Left lung (tissue), 4 donors: ENCODE measurements at regions not wholly inside any gene's neighbourhood (a gene's known extent, or its start where the extent isn't known, plus 50 kb on each side); places are given as distances from the start of the nearest gene placed in this dataset.
"Not testable (repeated sequence)": the region's sequence is repeated elsewhere in the genome, so short reads cannot be mapped to it uniquely, and the experiment has no call there.

ENCODE experiments used
- ATAC-seq: fragments of 200-7000 bp; cut with Tn5 transposase; one replicate; pipeline ENCODE4 v1.9.1; 2020; ENCODE audit warnings: moderate library complexity
- DNase-seq, 4 donors: peaks; one replicate each; pipeline ENCODE4 v3.0.0-alpha.2; 2013 to 2020
- H3K27ac ChIP-seq, 2 donors: fragments of 200-600 bp; sonication (generic) in 1 of 2; one replicate each; pipeline versions ENCODE4 v1.5.0 to v1.8.0; 2020 to 2021
- H3K27me3 ChIP-seq, 2 donors: fragments of 200-600 bp; sonication (generic) in 1 of 2; one replicate each; pipeline versions ENCODE4 v1.5.0 to v1.8.0; 2020 to 2021
- H3K36me3 ChIP-seq, 2 donors: fragments of 200-600 bp; sonication (generic) in 1 of 2; one replicate each; pipeline versions ENCODE4 v1.5.0 to v1.8.0; 2020 to 2021
- H3K4me1 ChIP-seq, 2 donors: fragments of 200-600 bp; one replicate each; pipeline ENCODE4 v1.8.0; 2021
- H3K4me3 ChIP-seq, 2 donors: fragments of 200-600 bp; sonication (generic) in 1 of 2; one replicate each; pipeline versions ENCODE4 v1.5.0 to v1.8.0; 2020 to 2021; ENCODE audit warnings: mild to moderate bottlenecking in 1 of 2
- H3K9me3 ChIP-seq, 2 donors: fragments of 200-600 bp; sonication (generic) in 1 of 2; one replicate each; pipeline versions ENCODE4 v1.5.0 to v1.8.0; 2020 to 2021
- intact Hi-C, 2 donors: fragments of 100-400 bp; cut with DNase I; formaldehyde crosslinking; loops; one replicate each; pipeline versions ENCODE4 v1.11.2 to v1.14.2; 2022
- donor health status: DM: no; HTN: yes; CAD: no.
- donor health status: DM: no; HTN: no; CAD: no.

DNA sequence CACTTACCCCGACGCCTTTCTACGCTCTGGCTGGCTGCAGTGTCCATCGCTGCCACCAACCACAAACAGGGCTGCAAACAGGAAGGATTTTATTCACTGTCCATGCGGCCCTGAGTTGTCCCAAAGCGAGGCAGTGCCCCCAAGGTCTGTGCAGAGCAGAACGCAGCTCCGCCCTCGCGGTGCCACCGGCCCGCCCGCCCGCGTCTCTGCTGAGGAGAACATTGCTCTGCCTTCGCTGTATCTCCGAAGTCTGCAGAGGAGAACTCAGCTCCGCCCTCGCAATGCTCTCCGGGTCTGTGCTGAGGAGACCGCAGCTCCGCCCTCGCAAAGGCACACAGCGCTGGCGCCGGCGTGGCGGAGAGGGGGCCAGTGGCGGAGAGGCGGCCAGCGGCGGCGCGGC lies 645.1 kb downstream of the FAM72C start:
- H3K36me3 ChIP-seq, H3K9me3 ChIP-seq, H3K4me1 ChIP-seq, H3K4me3 ChIP-seq, H3K27me3 ChIP-seq, intact Hi-C loops, H3K27ac ChIP-seq, ATAC-seq: not testable (repeated sequence)
- peak in 1 of 4 donors; percentile 40 for DNase-seq

DNA sequence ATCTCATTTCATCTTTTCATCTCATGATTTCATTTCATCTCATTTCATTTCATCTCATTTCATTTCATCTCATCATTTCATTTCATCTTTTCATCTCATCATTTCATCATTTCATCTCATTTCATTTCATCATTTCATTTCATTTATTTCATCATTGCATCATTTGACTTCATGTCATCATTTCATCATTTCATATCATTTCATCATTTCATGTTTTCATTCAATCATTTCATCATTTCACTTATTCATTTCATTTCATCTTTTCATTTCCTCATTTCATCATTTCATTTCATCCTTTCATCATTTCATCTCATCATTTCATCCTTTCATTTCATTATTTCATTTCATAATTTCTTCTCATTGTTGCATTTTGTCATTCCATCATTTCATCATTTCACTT lies 660.6 kb downstream of the FAM72C start:
- H3K27me3 ChIP-seq, intact Hi-C loops, DNase-seq, H3K27ac ChIP-seq, H3K9me3 ChIP-seq, H3K4me3 ChIP-seq, ATAC-seq, H3K36me3 ChIP-seq, H3K4me1 ChIP-seq: not testable (repeated sequence)
